HEK293 (cell line): ENCODE measurements at regions not wholly inside any gene's neighbourhood (a gene's known extent, or its start where the extent isn't known, plus 50 kb on each side); places are given as distances from the start of the nearest gene placed in this dataset.

ENCODE experiments used
- CTCF ChIP-seq: fragments of 450-650 bp; formaldehyde crosslinking; IDR thresholded peaks from 2 replicates; pipeline ENCODE4 v1.5.1; 2016; ENCODE audit warnings: missing biosample characterization, missing genetic modification characterization
- ELK4 ChIP-seq: IDR thresholded peaks from 2 replicates; pipeline ENCODE4 v1.6.1; 2011; ENCODE audit warnings: mild to moderate bottlenecking, low read depth, low read length, borderline replicate concordance

GRCh38 chr2:37582481-37583220 lies 88.8 kb downstream of the CDC42EP3 start:
- TF ChIP-seq CTCF (tag by site-specific recombination) = no peak
- no peak for TF ChIP-seq ELK4
